Body of pancreas (tissue), 4 donors: ENCODE measurements at regions not wholly inside any gene's neighbourhood (a gene's known extent, or its start where the extent isn't known, plus 50 kb on each side); places are given as distances from the start of the nearest gene placed in this dataset.

ENCODE experiments used
- ATAC-seq: fragments of 150-250 bp; one replicate; pipeline ENCODE4 v1.9.1; 2016
- DNase-seq, 4 donors: peaks; one replicate each; pipeline ENCODE4 v3.0.0-alpha.2; 2019
- H3K27ac ChIP-seq, 4 donors: fragments of 200-600 bp; sonication (generic); 1 replicate in 3 of 4; 2 replicates in 1 of 4; pipeline versions ENCODE4 v1.5.1 to v1.6.1; 2016 to 2019; ENCODE audit warnings: mild to moderate bottlenecking in 1 of 4, mixed read lengths in 1 of 4, moderate library complexity in 1 of 4
- H3K27me3 ChIP-seq, 2 donors: fragments of 200-600 bp; sonication (generic); one replicate each; pipeline ENCODE4 v1.6.0; 2016; ENCODE audit warnings: mild to moderate bottlenecking in 1 of 2
- H3K36me3 ChIP-seq, 2 donors: fragments of 200-600 bp; sonication (generic); replicated peaks in 1 of 2; 2 replicates each; pipeline ENCODE4 v1.5.1; 2016; ENCODE audit warnings: low read depth in 2 of 2; ENCODE audit not compliant: insufficient read depth in 1 of 2
- H3K4me1 ChIP-seq: fragments of 200-600 bp; sonication (generic); one replicate; pipeline ENCODE4 v1.6.0; 2016
- H3K4me3 ChIP-seq, 2 donors: fragments of 200-600 bp; sonication (generic); 1 replicate in 1 of 2; 2 replicates in 1 of 2; pipeline ENCODE4 v1.5.1; 2016 to 2019
- H3K9me3 ChIP-seq, 3 donors: fragments of 200-600 bp; sonication (generic); 1 replicate in 2 of 3; 2 replicates in 1 of 3; pipeline ENCODE4 v1.5.1; 2016
- CTCF ChIP-seq, 7 experiments: fragments of 450-650 bp in 4 of 7; fragments of 200-600 bp in 3 of 7; sonication (generic) in 3 of 7; IDR thresholded peaks; one replicate each; pipeline ENCODE4 v1.5.1; 2016 to 2019; ENCODE audit warnings: antibody characterized with exemption in 7 of 7
- POLR2A ChIP-seq, 3 donors: fragments of 450-650 bp; IDR thresholded peaks; one replicate each; pipeline ENCODE4 v1.6.1; 2016; ENCODE audit warnings: antibody characterized with exemption in 3 of 3, mild to moderate bottlenecking in 2 of 3
- WGBS, 2 donors: methylation state at CpG; one replicate each; pipeline ENCODE4 v1.1.5; 2017; 5-methylcytosine and 5-hydroxymethylcytosine counted together
- intact Hi-C: fragments of 100-400 bp; cut with DNase I; formaldehyde crosslinking; loops from one replicate; pipeline ENCODE4 v1.15.1; 2023

- no peaks in the 10 kb centered on the region for H3K9me3 ChIP-seq
- DNase-seq (no peak), ATAC-seq (no peak)
- H3K27me3 ChIP-seq: no peaks in the 10 kb centered on the region
- no peak overlapping the region for H3K4me3 ChIP-seq
- no peaks in the 10 kb centered on the region for H3K36me3 ChIP-seq
- no peak overlapping the region for H3K27ac ChIP-seq
- H3K4me1 ChIP-seq: no peaks in the 10 kb centered on the region
- 91% methylated on average over 9 of the region's 9 CpGs for WGBS, 2 donors
- no peak for TF ChIP-seq CTCF (IDR thresholded peaks at IDR 0.05)
- no peak for TF ChIP-seq POLR2A (IDR thresholded peaks at IDR 0.05)
- intact Hi-C loops: no loop called here
These were observed 288.5 kb upstream of the UMPS start for GRCh38 chr3:124441766-124442165.

- intact Hi-C loops: no loop called here
- no peak for ATAC-seq
- no peak overlapping the region for H3K4me3 ChIP-seq
- H3K9me3 ChIP-seq: no peaks in the 10 kb centered on the region
- no peak for TF ChIP-seq CTCF (IDR thresholded peaks at IDR 0.05)
- H3K27me3 ChIP-seq: no peaks in the 10 kb centered on the region
- H3K27ac ChIP-seq: no peak overlapping the region
- no peaks in the 10 kb centered on the region for H3K4me1 ChIP-seq
- no peak for DNase-seq
- WGBS, 2 donors: 81 to 87% methylated on average over 2 of the region's 2 CpGs
- no peaks in the 10 kb centered on the region for H3K36me3 ChIP-seq
These were observed 287.8 kb upstream of the UMPS start for GRCh38 chr3:124442463-124442862.

- WGBS, 2 donors: 94 to 100% methylated on average over 1 of the region's 1 CpG
- intact Hi-C loops: no loop called here
- H3K27me3 ChIP-seq: no peaks in the 10 kb centered on the region
- no peak overlapping the region for H3K4me3 ChIP-seq
- no peaks in the 10 kb centered on the region for H3K9me3 ChIP-seq
- H3K36me3 ChIP-seq: no peaks in the 10 kb centered on the region
- ATAC-seq (no peak), DNase-seq (no peak)
- no peak overlapping the region for H3K27ac ChIP-seq
- H3K4me1 ChIP-seq: no peaks in the 10 kb centered on the region
- TF ChIP-seq CTCF (IDR thresholded peaks at IDR 0.05) (no peak), POLR2A (IDR thresholded peaks at IDR 0.05) (no peak)
These were observed 286.8 kb upstream of the UMPS start for GRCh38 chr3:124443446-124443845.

GRCh38 chr3:124444075-124444474 is 286.2 kb upstream of the UMPS start:
- Histone ChIP-seq H3K27me3 (no peaks in the 10 kb centered on the region), H3K4me3 (no peak overlapping the region), H3K4me1 (no peaks in the 10 kb centered on the region), H3K27ac (no peak overlapping the region), H3K9me3 (no peaks in the 10 kb centered on the region), H3K36me3 (no peaks in the 10 kb centered on the region)
- 34 to 71% methylated on average over 2 of the region's 2 CpGs for WGBS, 2 donors
- no peak for ATAC-seq
- DNase-seq: no peak
- intact Hi-C loops: no loop called here
- TF ChIP-seq CTCF (IDR thresholded peaks at IDR 0.05): no peak
- TF ChIP-seq POLR2A (IDR thresholded peaks at IDR 0.05): no peak

- Histone ChIP-seq H3K36me3 (no peaks in the 10 kb centered on the region), H3K27ac (no peak overlapping the region), H3K9me3 (no peaks in the 10 kb centered on the region), H3K4me3 (no peak overlapping the region), H3K27me3 (no peaks in the 10 kb centered on the region), H3K4me1 (no peaks in the 10 kb centered on the region)
- TF ChIP-seq CTCF (IDR thresholded peaks at IDR 0.05) (no peak), POLR2A (IDR thresholded peaks at IDR 0.05) (no peak)
- intact Hi-C loops: no loop called here
- no peak for ATAC-seq
- DNase-seq: no peak
- WGBS, 2 donors: 94% methylated on average over 3 of the region's 3 CpGs
These were observed 285.4 kb upstream of the UMPS start for GRCh38 chr3:124444896-124445295.
